ENCODE measurements at regions not wholly inside any gene's neighbourhood (a gene's known extent, or its start where the extent isn't known, plus 50 kb on each side); places are given as distances from the start of the nearest gene placed in this dataset.

DNA sequence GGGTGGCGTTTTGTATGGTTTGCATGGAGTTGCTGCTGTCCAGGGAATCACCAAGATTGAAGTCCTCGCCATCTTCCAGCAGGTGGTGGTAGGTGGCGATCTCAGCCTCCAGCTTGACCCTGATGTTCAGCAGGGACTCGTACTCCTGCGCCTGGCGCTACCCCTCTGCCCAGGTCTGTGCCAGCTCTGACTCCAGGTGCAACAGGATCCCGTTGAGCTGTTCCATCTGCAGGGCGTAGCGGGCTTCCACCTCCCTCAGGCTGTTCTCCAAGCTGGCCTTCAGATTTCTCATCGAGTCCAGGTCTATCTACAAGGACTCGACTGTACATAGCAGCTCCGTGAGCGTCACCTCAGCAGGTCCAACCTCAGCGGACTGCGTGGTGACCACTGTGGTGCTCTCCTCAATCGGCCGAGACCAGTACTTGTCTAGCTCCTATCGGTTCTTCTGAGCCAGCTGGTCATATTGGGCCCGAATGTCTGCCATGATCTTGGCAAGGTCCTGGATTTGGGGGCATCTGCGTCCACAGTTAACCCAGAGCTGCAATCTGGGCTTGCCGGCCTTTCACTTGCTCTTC is 1584.8 kb upstream of the ACO1 start (continued):
- TF ChIP-seq, protein P1, sequence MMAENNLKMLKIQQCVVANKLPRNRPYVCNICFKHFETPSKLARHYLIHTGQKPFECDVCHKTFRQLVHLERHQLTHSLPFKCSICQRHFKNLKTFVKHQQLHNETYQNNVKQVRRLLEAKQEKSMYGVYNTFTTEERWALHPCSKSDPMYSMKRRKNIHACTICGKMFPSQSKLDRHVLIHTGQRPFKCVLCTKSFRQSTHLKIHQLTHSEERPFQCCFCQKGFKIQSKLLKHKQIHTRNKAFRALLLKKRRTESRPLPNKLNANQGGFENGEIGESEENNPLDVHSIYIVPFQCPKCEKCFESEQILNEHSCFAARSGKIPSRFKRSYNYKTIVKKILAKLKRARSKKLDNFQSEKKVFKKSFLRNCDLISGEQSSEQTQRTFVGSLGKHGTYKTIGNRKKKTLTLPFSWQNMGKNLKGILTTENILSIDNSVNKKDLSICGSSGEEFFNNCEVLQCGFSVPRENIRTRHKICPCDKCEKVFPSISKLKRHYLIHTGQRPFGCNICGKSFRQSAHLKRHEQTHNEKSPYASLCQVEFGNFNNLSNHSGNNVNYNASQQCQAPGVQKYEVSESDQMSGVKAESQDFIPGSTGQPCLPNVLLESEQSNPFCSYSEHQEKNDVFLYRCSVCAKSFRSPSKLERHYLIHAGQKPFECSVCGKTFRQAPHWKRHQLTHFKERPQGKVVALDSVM (CRISPR knock-in tag; IDR thresholded peaks at IDR 0.05) = no peak
- TF ChIP-seq, protein P2, sequence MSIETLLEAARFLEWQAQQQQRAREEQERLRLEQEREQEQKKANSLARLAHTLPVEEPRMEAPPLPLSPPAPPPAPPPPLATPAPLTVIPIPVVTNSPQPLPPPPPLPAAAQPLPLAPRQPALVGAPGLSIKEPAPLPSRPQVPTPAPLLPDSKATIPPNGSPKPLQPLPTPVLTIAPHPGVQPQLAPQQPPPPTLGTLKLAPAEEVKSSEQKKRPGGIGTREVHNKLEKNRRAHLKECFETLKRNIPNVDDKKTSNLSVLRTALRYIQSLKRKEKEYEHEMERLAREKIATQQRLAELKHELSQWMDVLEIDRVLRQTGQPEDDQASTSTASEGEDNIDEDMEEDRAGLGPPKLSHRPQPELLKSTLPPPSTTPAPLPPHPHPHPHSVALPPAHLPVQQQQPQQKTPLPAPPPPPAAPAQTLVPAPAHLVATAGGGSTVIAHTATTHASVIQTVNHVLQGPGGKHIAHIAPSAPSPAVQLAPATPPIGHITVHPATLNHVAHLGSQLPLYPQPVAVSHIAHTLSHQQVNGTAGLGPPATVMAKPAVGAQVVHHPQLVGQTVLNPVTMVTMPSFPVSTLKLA (IDR thresholded peaks at IDR 0.05) = no peak
- TF ChIP-seq, protein P3, sequence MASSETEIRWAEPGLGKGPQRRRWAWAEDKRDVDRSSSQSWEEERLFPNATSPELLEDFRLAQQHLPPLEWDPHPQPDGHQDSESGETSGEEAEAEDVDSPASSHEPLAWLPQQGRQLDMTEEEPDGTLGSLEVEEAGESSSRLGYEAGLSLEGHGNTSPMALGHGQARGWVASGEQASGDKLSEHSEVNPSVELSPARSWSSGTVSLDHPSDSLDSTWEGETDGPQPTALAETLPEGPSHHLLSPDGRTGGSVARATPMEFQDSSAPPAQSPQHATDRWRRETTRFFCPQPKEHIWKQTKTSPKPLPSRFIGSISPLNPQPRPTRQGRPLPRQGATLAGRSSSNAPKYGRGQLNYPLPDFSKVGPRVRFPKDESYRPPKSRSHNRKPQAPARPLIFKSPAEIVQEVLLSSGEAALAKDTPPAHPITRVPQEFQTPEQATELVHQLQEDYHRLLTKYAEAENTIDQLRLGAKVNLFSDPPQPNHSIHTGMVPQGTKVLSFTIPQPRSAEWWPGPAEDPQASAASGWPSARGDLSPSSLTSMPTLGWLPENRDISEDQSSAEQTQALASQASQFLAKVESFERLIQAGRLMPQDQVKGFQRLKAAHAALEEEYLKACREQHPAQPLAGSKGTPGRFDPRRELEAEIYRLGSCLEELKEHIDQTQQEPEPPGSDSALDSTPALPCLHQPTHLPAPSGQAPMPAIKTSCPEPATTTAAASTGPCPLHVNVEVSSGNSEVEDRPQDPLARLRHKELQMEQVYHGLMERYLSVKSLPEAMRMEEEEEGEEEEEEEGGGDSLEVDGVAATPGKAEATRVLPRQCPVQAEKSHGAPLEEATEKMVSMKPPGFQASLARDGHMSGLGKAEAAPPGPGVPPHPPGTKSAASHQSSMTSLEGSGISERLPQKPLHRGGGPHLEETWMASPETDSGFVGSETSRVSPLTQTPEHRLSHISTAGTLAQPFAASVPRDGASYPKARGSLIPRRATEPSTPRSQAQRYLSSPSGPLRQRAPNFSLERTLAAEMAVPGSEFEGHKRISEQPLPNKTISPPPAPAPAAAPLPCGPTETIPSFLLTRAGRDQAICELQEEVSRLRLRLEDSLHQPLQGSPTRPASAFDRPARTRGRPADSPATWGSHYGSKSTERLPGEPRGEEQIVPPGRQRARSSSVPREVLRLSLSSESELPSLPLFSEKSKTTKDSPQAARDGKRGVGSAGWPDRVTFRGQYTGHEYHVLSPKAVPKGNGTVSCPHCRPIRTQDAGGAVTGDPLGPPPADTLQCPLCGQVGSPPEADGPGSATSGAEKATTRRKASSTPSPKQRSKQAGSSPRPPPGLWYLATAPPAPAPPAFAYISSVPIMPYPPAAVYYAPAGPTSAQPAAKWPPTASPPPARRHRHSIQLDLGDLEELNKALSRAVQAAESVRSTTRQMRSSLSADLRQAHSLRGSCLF (CRISPR knock-in tag; IDR thresholded peaks at IDR 0.05; ENCODE audit: borderline replicate concordance) = no peak
- no peak for TF ChIP-seq MEF2D (CRISPR knock-in tag; IDR thresholded peaks at IDR 0.05)
